Coronary artery (tissue), 2 donors: ENCODE measurements at regions not wholly inside any gene's neighbourhood (a gene's known extent, or its start where the extent isn't known, plus 50 kb on each side); places are given as distances from the start of the nearest gene placed in this dataset.

Source experiments
- DNase-seq: peaks from one replicate; pipeline ENCODE4 v3.0.0-alpha.2; 2017; ENCODE audit warnings: low spot score
- H3K27ac ChIP-seq, 2 donors: fragments of 200-600 bp; sonication (generic); one replicate each; pipeline ENCODE4 v1.5.1; 2016 to 2019
- H3K4me3 ChIP-seq: fragments of 200-600 bp; sonication (generic); 2 replicates; pipeline ENCODE4 v1.5.1; 2016; ENCODE audit warnings: mild to moderate bottlenecking, moderate library complexity
- TF ChIP-seq, protein P1 (sequence below): fragments of 200-600 bp; sonication (generic); IDR thresholded peaks from one replicate; pipeline ENCODE4 v1.5.1; 2019; ENCODE audit warnings: antibody characterized with exemption

DNA sequence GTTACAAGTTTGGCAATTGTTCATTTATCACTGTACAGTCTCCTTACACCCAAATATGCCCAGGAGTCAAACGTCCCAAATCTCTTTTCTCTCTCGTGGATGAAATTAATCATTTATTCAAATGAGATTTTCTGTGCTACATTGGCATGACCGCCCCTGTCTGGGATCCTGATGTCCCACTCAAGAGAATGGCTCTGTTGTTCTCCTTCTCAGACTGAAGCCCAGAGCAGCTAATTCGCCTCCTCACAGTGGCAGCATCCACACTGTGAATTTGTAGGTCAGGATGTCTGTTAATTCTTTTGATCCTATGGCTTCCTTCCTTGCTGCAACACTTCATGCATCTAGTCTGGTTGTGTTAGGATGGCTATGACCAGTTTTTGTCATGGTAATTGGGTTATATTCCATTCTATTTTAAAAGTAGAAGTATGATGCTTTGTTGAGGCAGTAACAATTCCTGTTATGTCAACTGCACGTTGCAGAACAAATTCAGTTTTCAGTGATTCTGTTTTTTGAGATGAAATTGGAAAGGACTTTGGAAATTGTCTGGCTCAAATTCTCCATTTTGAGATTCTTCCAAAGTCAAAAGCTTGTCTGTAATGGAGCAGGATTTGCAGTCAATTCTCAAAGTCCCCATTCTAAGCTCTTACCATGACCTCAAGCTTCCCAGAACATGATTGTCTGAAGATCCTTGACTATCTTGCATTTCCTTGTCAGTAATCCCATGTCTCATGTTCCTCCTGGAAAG, 141.5 kb upstream of the GAS1 start:
- DNase-seq: no peak
- no peak overlapping the region for H3K4me3 ChIP-seq
- H3K27ac ChIP-seq: peak overlapping the region in 1 of 2 donors; percentile 23
- TF ChIP-seq, protein P1, sequence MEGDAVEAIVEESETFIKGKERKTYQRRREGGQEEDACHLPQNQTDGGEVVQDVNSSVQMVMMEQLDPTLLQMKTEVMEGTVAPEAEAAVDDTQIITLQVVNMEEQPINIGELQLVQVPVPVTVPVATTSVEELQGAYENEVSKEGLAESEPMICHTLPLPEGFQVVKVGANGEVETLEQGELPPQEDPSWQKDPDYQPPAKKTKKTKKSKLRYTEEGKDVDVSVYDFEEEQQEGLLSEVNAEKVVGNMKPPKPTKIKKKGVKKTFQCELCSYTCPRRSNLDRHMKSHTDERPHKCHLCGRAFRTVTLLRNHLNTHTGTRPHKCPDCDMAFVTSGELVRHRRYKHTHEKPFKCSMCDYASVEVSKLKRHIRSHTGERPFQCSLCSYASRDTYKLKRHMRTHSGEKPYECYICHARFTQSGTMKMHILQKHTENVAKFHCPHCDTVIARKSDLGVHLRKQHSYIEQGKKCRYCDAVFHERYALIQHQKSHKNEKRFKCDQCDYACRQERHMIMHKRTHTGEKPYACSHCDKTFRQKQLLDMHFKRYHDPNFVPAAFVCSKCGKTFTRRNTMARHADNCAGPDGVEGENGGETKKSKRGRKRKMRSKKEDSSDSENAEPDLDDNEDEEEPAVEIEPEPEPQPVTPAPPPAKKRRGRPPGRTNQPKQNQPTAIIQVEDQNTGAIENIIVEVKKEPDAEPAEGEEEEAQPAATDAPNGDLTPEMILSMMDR: no peak

DNA sequence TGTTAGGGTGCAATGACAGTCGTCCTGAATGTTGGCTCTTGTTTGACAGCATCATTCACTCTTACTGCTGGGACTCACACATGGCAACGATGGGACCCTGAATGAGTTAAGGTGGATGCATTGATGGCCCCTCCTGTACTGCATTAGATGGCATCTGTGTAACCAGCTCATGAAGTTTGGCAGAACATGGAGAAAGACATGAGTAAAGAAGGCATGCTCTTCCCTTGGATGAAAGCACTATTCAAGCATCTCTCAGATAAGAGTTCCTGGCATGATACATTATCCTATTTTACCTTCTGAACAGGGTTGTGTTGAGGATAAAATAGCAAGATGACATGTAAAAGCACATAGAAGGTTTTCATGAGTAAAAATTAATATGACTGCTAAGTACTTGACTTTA, 142.2 kb upstream of the GAS1 start:
- H3K4me3 ChIP-seq: no peak overlapping the region
- DNase-seq: no peak
- TF ChIP-seq, protein P1: no peak
- H3K27ac ChIP-seq: peak overlapping the region in 1 of 2 donors; percentile 23

DNA sequence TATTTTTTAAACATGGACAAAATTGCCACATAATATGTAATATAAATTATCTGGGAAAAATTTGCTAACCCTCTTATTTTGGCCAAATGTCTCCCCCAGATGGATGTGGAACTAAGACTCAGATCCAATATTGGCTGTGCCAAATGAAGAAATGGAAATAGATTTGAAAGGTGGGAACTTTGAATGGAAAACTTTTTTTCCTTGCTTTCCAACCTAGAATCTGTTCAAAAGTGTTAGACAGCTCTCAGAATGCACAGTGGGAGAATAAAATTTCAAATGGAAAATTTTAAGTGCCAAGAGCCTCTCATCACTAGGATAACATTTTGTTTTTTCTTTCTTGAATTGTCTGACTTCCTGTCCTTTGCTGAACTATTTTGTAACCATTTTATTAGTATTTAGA, 142.6 kb upstream of the GAS1 start:
- no peak overlapping the region for H3K4me3 ChIP-seq
- DNase-seq: no peak
- no peak overlapping the region for H3K27ac ChIP-seq
- TF ChIP-seq, protein P1: no peak

DNA sequence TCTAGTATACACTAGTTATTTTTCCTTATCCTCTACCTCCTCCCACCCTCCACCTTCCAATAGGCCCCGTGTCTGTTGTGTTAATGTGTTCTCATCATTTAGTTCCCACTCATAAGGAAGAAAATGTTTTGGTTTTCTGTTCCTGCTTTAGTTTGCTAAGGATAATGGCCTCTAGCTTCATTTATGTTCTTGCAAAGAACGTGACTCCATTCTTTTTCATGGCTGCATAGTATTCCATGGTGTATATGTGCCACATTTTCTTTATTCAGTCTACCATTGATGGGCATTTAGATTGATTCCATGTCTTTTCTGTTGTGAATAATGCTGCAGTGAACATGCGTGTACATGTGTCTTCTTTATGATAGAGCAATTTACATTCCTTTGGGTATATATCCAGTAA, 146.5 kb upstream of the GAS1 start:
- no peak overlapping the region for H3K4me3 ChIP-seq
- H3K27ac ChIP-seq: no peak overlapping the region
- TF ChIP-seq, protein P1: no peak
- DNase-seq: no peak

DNA sequence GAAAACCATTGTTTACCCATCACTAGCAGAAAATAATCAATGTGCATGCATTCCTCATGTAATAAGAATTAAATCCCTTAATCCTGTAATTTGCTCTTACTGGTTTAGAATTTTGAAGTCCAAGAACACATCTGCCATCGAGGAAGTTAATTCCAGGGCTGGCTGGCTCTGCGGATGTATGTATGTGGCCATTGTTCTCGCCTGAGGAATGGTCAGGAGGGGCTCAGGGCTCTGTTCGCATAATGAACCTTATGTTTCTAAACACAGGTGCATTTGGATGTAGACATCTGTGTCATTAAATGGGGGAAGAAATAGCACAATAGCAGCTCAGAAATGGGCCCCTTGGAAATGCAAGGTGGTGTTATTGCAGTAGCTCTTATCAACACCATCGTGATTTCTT, 148.6 kb upstream of the GAS1 start:
- no peak overlapping the region for H3K4me3 ChIP-seq
- TF ChIP-seq, protein P1: no peak
- H3K27ac ChIP-seq: no peak overlapping the region
- DNase-seq: no peak

DNA sequence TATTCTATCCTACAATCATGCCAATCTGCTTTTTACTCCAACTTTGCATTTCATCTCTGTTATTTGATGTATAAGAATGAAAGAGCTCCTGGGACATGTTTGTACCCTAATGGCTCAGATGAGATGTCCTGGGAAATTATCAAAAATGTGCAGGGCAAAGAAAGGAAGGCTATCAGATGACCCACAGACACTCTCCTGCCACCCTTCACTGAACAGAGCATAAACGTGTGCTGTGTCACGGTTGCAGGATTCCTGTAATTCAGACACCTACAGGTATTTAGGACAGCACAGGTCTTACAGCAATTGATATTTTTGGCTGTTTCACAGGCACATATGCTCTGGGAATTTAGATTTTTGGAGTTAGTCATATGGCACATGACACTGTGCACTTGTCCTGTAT, 149.2 kb upstream of the GAS1 start:
- Histone ChIP-seq H3K27ac (no peak overlapping the region), H3K4me3 (no peak overlapping the region)
- TF ChIP-seq, protein P1: no peak
- no peak for DNase-seq

DNA sequence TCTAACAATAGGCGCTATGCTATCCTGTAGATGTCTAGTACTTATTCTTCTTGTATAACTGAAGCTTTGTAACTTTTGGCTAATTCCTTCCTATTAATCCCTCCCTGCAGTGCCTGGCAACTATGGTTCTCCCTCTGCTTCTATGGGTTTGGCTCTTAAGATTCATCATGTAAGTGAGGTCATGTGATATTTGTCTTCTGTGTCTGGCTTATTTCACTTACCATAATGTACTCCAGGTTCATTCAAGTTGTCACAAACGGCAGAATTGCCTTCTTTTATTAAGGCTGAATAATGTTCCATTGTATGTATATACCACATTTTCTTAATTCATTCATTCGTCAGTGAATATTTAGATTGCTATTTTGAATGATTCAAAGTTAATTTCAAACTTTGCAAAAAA, 149.9 kb upstream of the GAS1 start:
- TF ChIP-seq, protein P1: no peak
- Histone ChIP-seq H3K4me3 (no peak overlapping the region), H3K27ac (no peak overlapping the region)
- DNase-seq: no peak
